IMR-90 (cell line): ENCODE measurements at regions not wholly inside any gene's neighbourhood (a gene's known extent, or its start where the extent isn't known, plus 50 kb on each side); places are given as distances from the start of the nearest gene placed in this dataset.

Experiments used
- ATAC-seq: fragments of 200-7000 bp; cut with Tn5 transposase; 2 replicates; pipeline ENCODE4 v1.9.1; 2020; ENCODE audit warnings: low read depth, mild to moderate bottlenecking, moderate library complexity
- BruUV-seq: library from RNA; stranded (reverse); fragments of 400-500 nt; replicated peaks from 2 replicates; lab custom pipeline; 2021; lab: Mats Ljungman, UMichigan
- CTCF ChIA-PET: fragments of 300-600 bp; formaldehyde crosslinking; extraction: SDS; loops from one replicate; lab custom pipeline; 2021; ENCODE audit warnings: antibody characterized with exemption; lab: Yijun Ruan, JAX
- POLR2A ChIA-PET: fragments of 300-600 bp; sonication (Branson Sonifier 250); formaldehyde crosslinking; loops from one replicate; lab custom pipeline; 2022; ENCODE audit warnings: antibody characterized with exemption; ENCODE audit not compliant: unreplicated experiment; lab: Charles Lee
- DNase-seq: peaks from one replicate; pipeline ENCODE4 v3.0.0; 2013
- H2AFZ ChIP-seq: replicated peaks from 2 replicates; pipeline ENCODE3; 2013; ENCODE audit warnings: low read length, mild to moderate bottlenecking; ENCODE audit not compliant: poor library complexity
- H2AK5ac ChIP-seq: 2 replicates; pipeline ENCODE4 v1.6.1; 2013; ENCODE audit warnings: low read depth, low read length, inconsistent platforms
- H2AK9ac ChIP-seq: replicated peaks from 2 replicates; pipeline ENCODE3; 2013; ENCODE audit warnings: mild to moderate bottlenecking, low read depth, low read length, moderate library complexity; ENCODE audit not compliant: poor library complexity
- H2BK120ac ChIP-seq: 2 replicates; pipeline ENCODE4 v1.6.1; 2013; ENCODE audit warnings: low read depth, low read length, inconsistent platforms
- H2BK15ac ChIP-seq: 3 replicates; pipeline ENCODE4 v1.6.1; 2013; ENCODE audit warnings: low read depth, low read length, inconsistent platforms
- H2BK20ac ChIP-seq: 2 replicates; pipeline ENCODE4 v1.6.1; 2013; ENCODE audit warnings: low read depth, mild to moderate bottlenecking, inconsistent platforms, low read length, moderate library complexity
- H2BK5ac ChIP-seq: 2 replicates; pipeline ENCODE4 v1.6.1; 2013; ENCODE audit warnings: mild to moderate bottlenecking, low read depth, low read length, inconsistent platforms; ENCODE audit not compliant: poor library complexity, severe bottlenecking
- H3K14ac ChIP-seq: replicated peaks from 2 replicates; pipeline ENCODE4 v1.6.1; 2013; ENCODE audit warnings: low read depth, low read length, inconsistent platforms
- H3K18ac ChIP-seq: 2 replicates; pipeline ENCODE4 v1.6.1; 2013; ENCODE audit warnings: low read depth, low read length, control low read depth
- H3K23ac ChIP-seq: 2 replicates; pipeline ENCODE4 v1.6.1; 2013; ENCODE audit warnings: low read depth, low read length, inconsistent platforms
- H3K27ac ChIP-seq: 2 replicates; pipeline ENCODE4 v1.5.1; 2013; ENCODE audit warnings: mild to moderate bottlenecking, control low read depth, low read length; ENCODE audit not compliant: insufficient read depth
- H3K27me3 ChIP-seq: 2 replicates; pipeline ENCODE4 v1.6.1; 2013; ENCODE audit warnings: low read length; ENCODE audit not compliant: control insufficient read depth, insufficient read depth
- H3K36me3 ChIP-seq: 2 replicates; pipeline ENCODE4 v1.6.1; 2013; ENCODE audit warnings: low read length, mixed read lengths; ENCODE audit not compliant: control insufficient read depth, insufficient read depth
- H3K4ac ChIP-seq: 2 replicates; pipeline ENCODE4 v1.6.1; 2013; ENCODE audit warnings: low read depth, low read length, inconsistent platforms
- H3K4me1 ChIP-seq: 2 replicates; pipeline ENCODE4 v1.6.1; 2013; ENCODE audit warnings: low read length, mixed read lengths; ENCODE audit not compliant: control insufficient read depth, insufficient read depth
- H3K4me2 ChIP-seq: 2 replicates; pipeline ENCODE4 v1.6.1; 2013; ENCODE audit warnings: low read depth, mild to moderate bottlenecking, control low read depth, low read length, moderate library complexity
- H3K4me3 ChIP-seq: 2 replicates; pipeline ENCODE4 v1.5.1; 2013; ENCODE audit warnings: low read depth, mild to moderate bottlenecking, control low read depth, low read length, moderate library complexity; ENCODE audit not compliant: insufficient read depth
- H3K56ac ChIP-seq: 2 replicates; pipeline ENCODE4 v1.6.1; 2013; ENCODE audit warnings: low read length, inconsistent platforms; ENCODE audit not compliant: insufficient read depth; ENCODE audit errors: extremely low read depth
- H3K79me1 ChIP-seq, 2 experiments: 2 replicates each; pipeline ENCODE4 v1.6.1; 2013; ENCODE audit warnings: low read length in 2 of 2, inconsistent platforms in 1 of 2, low read depth in 1 of 2
- H3K9ac ChIP-seq: 2 replicates; pipeline ENCODE4 v1.6.1; 2013; ENCODE audit warnings: low read depth, low read length, control low read depth
- H3K9me1 ChIP-seq: 2 replicates; pipeline ENCODE4 v1.6.1; 2013; ENCODE audit warnings: low read length, inconsistent platforms; ENCODE audit not compliant: insufficient read depth
- H3K9me3 ChIP-seq: 2 replicates; pipeline ENCODE4 v1.6.1; 2013; ENCODE audit warnings: low read length; ENCODE audit not compliant: control insufficient read depth, insufficient read depth
- H4K20me1 ChIP-seq: 2 replicates; pipeline ENCODE4 v1.6.1; 2013; ENCODE audit warnings: low read length, inconsistent platforms; ENCODE audit not compliant: insufficient read depth
- H4K5ac ChIP-seq: 2 replicates; pipeline ENCODE4 v1.6.1; 2013; ENCODE audit warnings: mild to moderate bottlenecking, low read depth, low read length, control low read depth
- H4K8ac ChIP-seq, 2 experiments: 2 replicates each; pipeline ENCODE4 v1.6.1; 2013; ENCODE audit warnings: low read depth in 2 of 2, low read length in 2 of 2, control low read depth in 1 of 2, inconsistent platforms in 1 of 2
- H4K91ac ChIP-seq: 2 replicates; pipeline ENCODE4 v1.6.1; 2013; ENCODE audit warnings: low read depth, low read length, inconsistent platforms; ENCODE audit not compliant: insufficient read depth
- BHLHE40 ChIP-seq: fragments of 150-350 bp; IDR thresholded peaks from 2 replicates; pipeline ENCODE4 v1.6.1; 2016; ENCODE audit warnings: mild to moderate bottlenecking, low read depth, low read length
- MXI1 ChIP-seq: IDR thresholded peaks from 2 replicates; pipeline ENCODE4 v1.6.1; 2012; ENCODE audit warnings: low read depth, mild to moderate bottlenecking, low read length, moderate library complexity, borderline replicate concordance
- NFE2L2 ChIP-seq: fragments of 150-350 bp; IDR thresholded peaks from 2 replicates; pipeline ENCODE4 v1.6.1; 2016; ENCODE audit warnings: low read depth, mild to moderate bottlenecking, low read length
- POLR2A ChIP-seq: IDR thresholded peaks from 2 replicates; pipeline ENCODE4 v1.6.1; 2012; ENCODE audit warnings: mild to moderate bottlenecking, low read depth, low read length
- WGBS, 2 experiments: methylation state at CpG; one replicate each; pipeline versions ENCODE4 v1.1.5 to v1.1.7; 2013; ENCODE audit warnings: missing lambda C conversion rate in 2 of 2; ENCODE audit not compliant: insufficient read length in 1 of 2; ENCODE audit errors: extremely low coverage in 2 of 2; 5-methylcytosine and 5-hydroxymethylcytosine counted together
- dilution Hi-C: fragments of 300-500 bp; cut with HindIII; formaldehyde crosslinking; loops from one replicate; pipeline ENCODE4 v1.14.3; 2018; ENCODE audit warnings: low sequenced_read_pairs; ENCODE audit not compliant: unreplicated experiment
- in situ Hi-C: fragments of 300-500 bp; cut with MboI; formaldehyde crosslinking; loops from 3 replicates; pipeline ENCODE4 v1.14.3; 2019; ENCODE audit warnings: low sequenced_read_pairs, inconsistent platforms, mixed read lengths
- intact Hi-C: fragments of 100-400 bp; cut with micrococcal nuclease; formaldehyde crosslinking; loops from 2 replicates; pipeline ENCODE4 v1.10.0; 2022

DNA sequence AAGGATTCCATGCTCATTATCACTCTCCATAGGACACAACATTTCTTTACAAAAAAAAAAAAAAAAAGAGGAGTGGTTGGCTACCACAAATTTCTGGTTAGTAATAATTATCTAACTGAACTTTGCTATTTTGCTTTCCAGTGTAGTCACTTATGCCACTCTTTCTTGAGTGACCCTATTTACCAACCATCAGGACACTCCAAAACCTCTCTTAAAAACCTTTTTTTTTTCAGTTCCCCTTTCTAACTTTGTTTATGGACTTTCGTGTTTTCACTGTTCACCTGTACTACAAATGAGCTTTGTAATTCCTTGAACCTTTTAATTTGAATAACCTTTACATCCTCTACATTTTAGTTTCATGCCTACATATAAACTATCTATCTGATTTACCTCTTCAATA, 686.5 kb upstream of the PCDH9 start:
- no peak overlapping the region for H3K9ac ChIP-seq
- no peak overlapping the region for H2BK20ac ChIP-seq
- H4K8ac ChIP-seq = no peak overlapping the region
- no peak overlapping the region for H3K4ac ChIP-seq
- intact Hi-C loops (no loop called here), in situ Hi-C loops (no loop called here), dilution Hi-C loops (no loop called here)
- H3K56ac ChIP-seq = no peak overlapping the region
- no peaks in the 10 kb centered on the region for H4K20me1 ChIP-seq
- H3K23ac ChIP-seq = no peak overlapping the region
- no peak overlapping the region for H2AFZ ChIP-seq
- H4K91ac ChIP-seq = no peak overlapping the region
- ChIA-PET POLR2A (no interaction called here), CTCF (no interaction called here)
- H3K79me1 ChIP-seq = no peaks in the 10 kb centered on the region
- H3K14ac ChIP-seq = no peak overlapping the region
- H3K9me3 ChIP-seq = peaks cover 2% of the 10 kb centered on the region
- H2AK5ac ChIP-seq = no peak overlapping the region
- H3K4me2 ChIP-seq = no peak overlapping the region
- H2BK15ac ChIP-seq = no peak overlapping the region
- no peak overlapping the region for H3K18ac ChIP-seq
- BruUV-seq = no TSS peak
- H2AK9ac ChIP-seq = no peak overlapping the region
- ATAC-seq = no peak
- no peak overlapping the region for H3K27ac ChIP-seq
- TF ChIP-seq MXI1 (no peak), NFE2L2 (no peak), BHLHE40 (no peak), POLR2A (no peak)
- WGBS, 2 experiments = no CpG with 5 or more reads among the region's 1 CpG
- H3K4me3 ChIP-seq = no peak overlapping the region
- H3K4me1 ChIP-seq = no peaks in the 10 kb centered on the region
- no peaks in the 10 kb centered on the region for H3K27me3 ChIP-seq
- no peak for DNase-seq
- H3K36me3 ChIP-seq = no peaks in the 10 kb centered on the region
- no peak overlapping the region for H4K5ac ChIP-seq
- no peaks in the 10 kb centered on the region for H3K9me1 ChIP-seq
- no peak overlapping the region for H2BK120ac ChIP-seq
- H2BK5ac ChIP-seq = no peak overlapping the region
